ENCODE measurements at regions not wholly inside any gene's neighbourhood (a gene's known extent, or its start where the extent isn't known, plus 50 kb on each side); places are given as distances from the start of the nearest gene placed in this dataset.

DNA sequence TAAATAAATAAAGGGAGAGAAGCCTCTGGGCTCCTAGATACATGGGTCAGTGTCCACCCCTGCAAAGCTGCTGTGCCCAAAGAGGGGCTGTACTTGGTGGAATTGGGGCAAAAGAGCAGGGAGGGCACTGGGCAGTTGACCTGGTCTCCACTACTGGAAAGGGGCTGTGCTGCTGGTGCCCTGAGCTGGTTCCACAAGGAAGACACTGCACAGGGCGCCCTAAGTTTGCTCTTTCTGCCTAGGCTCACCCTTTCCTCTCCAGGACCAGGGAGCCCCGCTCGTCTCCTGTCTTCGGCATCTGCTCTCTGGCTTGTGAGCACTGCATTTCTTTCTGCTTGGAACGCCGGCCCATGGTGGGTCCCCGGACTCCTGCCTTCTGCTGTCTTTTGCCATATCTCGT is 161.9 kb downstream of the SEC14L1 start:
- no peak overlapping the region for H3K4me3 ChIP-seq (ENCODE audit: low read depth, low read length)
- ATAC-seq (ENCODE audit: low read depth in 2 of 2) = no peak
- no peak overlapping the region for H3K27ac Mint-ChIP-seq
- H3K9me3 ChIP-seq (ENCODE audit: control insufficient read depth in 2 of 2, low read length in 2 of 2) = no peaks in the 10 kb centered on the region
- H3K36me3 ChIP-seq (ENCODE audit: control insufficient read depth, insufficient read depth, low read length) = no peaks in the 10 kb centered on the region
- H3K9me3 Mint-ChIP-seq = no peaks in the 10 kb centered on the region
- no peak overlapping the region for H3K4me3 Mint-ChIP-seq
- H3K27me3 ChIP-seq (ENCODE audit: control insufficient read depth, insufficient read depth, low read length) = no peaks in the 10 kb centered on the region
- H3K36me3 Mint-ChIP-seq = no peaks in the 10 kb centered on the region
- no peaks in the 10 kb centered on the region for H3K27me3 Mint-ChIP-seq
- H3K4me1 Mint-ChIP-seq = no peaks in the 10 kb centered on the region
- no peak overlapping the region for H3K27ac ChIP-seq (ENCODE audit: insufficient read depth, low read length, poor library complexity, severe bottlenecking)
- no peak for DNase-seq
- no peaks in the 10 kb centered on the region for H3K4me1 ChIP-seq (ENCODE audit: control insufficient read depth, insufficient read depth, low read length, poor library complexity, severe bottlenecking)

DNA sequence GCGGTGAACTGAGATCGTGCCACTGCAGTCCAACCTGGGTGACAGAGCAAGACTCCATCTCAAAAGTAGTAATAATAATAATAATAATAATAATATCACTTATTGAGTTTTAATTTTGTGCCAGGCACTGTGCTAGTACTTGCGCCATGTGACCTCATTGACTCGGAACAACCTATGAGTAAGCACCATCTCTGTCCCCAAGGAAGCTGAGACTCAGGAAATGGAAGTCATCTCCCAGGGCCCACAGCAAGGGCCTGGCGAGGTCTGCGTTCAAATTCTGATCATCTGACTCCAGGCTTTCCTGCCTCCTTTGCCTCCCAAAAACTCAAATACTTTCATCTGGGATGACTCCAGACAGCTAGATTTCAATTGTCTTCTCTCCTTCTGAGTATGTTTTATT is 162.9 kb downstream of the SEC14L1 start:
- Mint-ChIP-seq H3K27ac (no peak overlapping the region), H3K4me1 (no peaks in the 10 kb centered on the region), H3K27me3 (no peaks in the 10 kb centered on the region), H3K36me3 (no peaks in the 10 kb centered on the region), H3K4me3 (no peak overlapping the region), H3K9me3 (no peaks in the 10 kb centered on the region)
- H3K27me3 ChIP-seq (ENCODE audit: control insufficient read depth, insufficient read depth, low read length) = no peaks in the 10 kb centered on the region
- ATAC-seq (ENCODE audit: low read depth in 2 of 2) = no peak
- H3K4me1 ChIP-seq (ENCODE audit: control insufficient read depth, insufficient read depth, low read length, poor library complexity, severe bottlenecking) = no peaks in the 10 kb centered on the region
- H3K9me3 ChIP-seq (ENCODE audit: control insufficient read depth in 2 of 2, low read length in 2 of 2) = no peaks in the 10 kb centered on the region
- DNase-seq = no peak
- no peak overlapping the region for H3K4me3 ChIP-seq (ENCODE audit: low read depth, low read length)
- no peak overlapping the region for H3K27ac ChIP-seq (ENCODE audit: insufficient read depth, low read length, poor library complexity, severe bottlenecking)
- no peaks in the 10 kb centered on the region for H3K36me3 ChIP-seq (ENCODE audit: control insufficient read depth, insufficient read depth, low read length)

- Mint-ChIP-seq H3K27me3 (no peaks in the 10 kb centered on the region), H3K4me3 (no peak overlapping the region)
Measured at GRCh38 chr17:77304051-77304745, 163.4 kb downstream of the SEC14L1 start.

GRCh38 chr17:77304746-77305473 is 164.1 kb downstream of the SEC14L1 start:
- Mint-ChIP-seq H3K9me3 (no peaks in the 10 kb centered on the region), H3K27me3 (no peaks in the 10 kb centered on the region), H3K4me3 (no peak overlapping the region), H3K4me1 (no peaks in the 10 kb centered on the region), H3K36me3 (no peaks in the 10 kb centered on the region), H3K27ac (no peak overlapping the region)
- Histone ChIP-seq H3K4me1 (ENCODE audit: control insufficient read depth, insufficient read depth, low read length, poor library complexity, severe bottlenecking) (no peaks in the 10 kb centered on the region), H3K27me3 (ENCODE audit: control insufficient read depth, insufficient read depth, low read length) (no peaks in the 10 kb centered on the region), H3K36me3 (ENCODE audit: control insufficient read depth, insufficient read depth, low read length) (no peaks in the 10 kb centered on the region), H3K4me3 (ENCODE audit: low read depth, low read length) (no peak overlapping the region), H3K9me3 (ENCODE audit: control insufficient read depth in 2 of 2, low read length in 2 of 2) (no peaks in the 10 kb centered on the region), H3K27ac (ENCODE audit: insufficient read depth, low read length, poor library complexity, severe bottlenecking) (no peak overlapping the region)
- DNase-seq = no peak
- no peak for ATAC-seq (ENCODE audit: low read depth in 2 of 2)

More at GRCh38 chr17:77304051-77304745, 163.4 kb downstream of the SEC14L1 start:
- Mint-ChIP-seq H3K36me3 (no peaks in the 10 kb centered on the region), H3K9me3 (no peaks in the 10 kb centered on the region), H3K4me1 (no peaks in the 10 kb centered on the region), H3K27ac (no peak overlapping the region)
- Histone ChIP-seq H3K4me3 (ENCODE audit: low read depth, low read length) (no peak overlapping the region), H3K36me3 (ENCODE audit: control insufficient read depth, insufficient read depth, low read length) (no peaks in the 10 kb centered on the region), H3K4me1 (ENCODE audit: control insufficient read depth, insufficient read depth, low read length, poor library complexity, severe bottlenecking) (no peaks in the 10 kb centered on the region), H3K27me3 (ENCODE audit: control insufficient read depth, insufficient read depth, low read length) (no peaks in the 10 kb centered on the region), H3K27ac (ENCODE audit: insufficient read depth, low read length, poor library complexity, severe bottlenecking) (no peak overlapping the region), H3K9me3 (ENCODE audit: control insufficient read depth in 2 of 2, low read length in 2 of 2) (no peaks in the 10 kb centered on the region)
- no peak for ATAC-seq (ENCODE audit: low read depth in 2 of 2)
- no peak for DNase-seq

DNA sequence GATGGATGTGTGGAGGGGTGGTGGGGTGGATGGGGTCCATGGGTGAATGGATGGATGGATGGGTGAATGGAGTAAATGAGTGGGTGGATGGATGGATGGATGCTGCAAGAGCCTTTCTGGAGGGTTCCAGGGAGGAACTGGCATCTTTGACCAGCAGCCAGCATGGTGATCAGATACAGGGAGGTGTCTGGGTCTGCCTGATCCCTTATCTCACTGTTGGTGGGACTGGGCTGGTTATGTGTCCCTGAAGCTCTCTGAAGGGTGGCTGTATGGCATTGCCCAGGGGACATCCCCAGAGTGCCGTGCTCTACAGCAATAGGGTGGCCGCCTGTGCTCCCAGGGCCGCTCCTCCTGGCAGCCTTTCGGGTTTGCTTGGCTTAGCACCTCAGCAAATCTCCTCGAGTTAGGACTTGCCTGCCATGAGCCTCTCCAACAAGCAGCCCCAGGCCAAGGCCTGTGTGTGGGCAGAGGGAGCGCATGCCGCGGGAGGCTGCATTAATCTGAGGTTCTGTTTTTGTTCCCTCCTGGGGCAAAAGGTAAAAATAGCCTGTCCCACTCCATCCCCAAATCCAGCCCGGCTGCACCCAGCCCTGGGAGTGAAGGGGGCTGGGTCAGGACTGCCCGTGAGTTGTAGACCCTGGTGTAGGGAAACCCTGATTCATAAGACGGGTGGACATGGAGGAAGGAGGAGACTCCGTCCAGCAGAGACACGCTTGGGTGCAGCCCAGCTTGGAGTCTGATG is 165.4 kb downstream of the SEC14L1 start:
- DNase-seq (no peak), ATAC-seq (ENCODE audit: low read depth in 2 of 2) (no peak)
- H3K36me3 Mint-ChIP-seq = no peaks in the 10 kb centered on the region
- H3K9me3 ChIP-seq (ENCODE audit: control insufficient read depth in 2 of 2, low read length in 2 of 2) = no peaks in the 10 kb centered on the region
- no peaks in the 10 kb centered on the region for H3K36me3 ChIP-seq (ENCODE audit: control insufficient read depth, insufficient read depth, low read length)
- no peaks in the 10 kb centered on the region for H3K27me3 Mint-ChIP-seq
- H3K4me3 Mint-ChIP-seq = no peak overlapping the region
- no peaks in the 10 kb centered on the region for H3K9me3 Mint-ChIP-seq
- no peak overlapping the region for H3K4me3 ChIP-seq (ENCODE audit: low read depth, low read length)
- no peaks in the 10 kb centered on the region for H3K27me3 ChIP-seq (ENCODE audit: control insufficient read depth, insufficient read depth, low read length)
- no peaks in the 10 kb centered on the region for H3K4me1 ChIP-seq (ENCODE audit: control insufficient read depth, insufficient read depth, low read length, poor library complexity, severe bottlenecking)
- H3K27ac Mint-ChIP-seq = no peak overlapping the region
- H3K27ac ChIP-seq (ENCODE audit: insufficient read depth, low read length, poor library complexity, severe bottlenecking) = no peak overlapping the region
- no peaks in the 10 kb centered on the region for H3K4me1 Mint-ChIP-seq

- Mint-ChIP-seq H3K36me3 (no peaks in the 10 kb centered on the region), H3K27ac (no peak overlapping the region), H3K9me3 (no peaks in the 10 kb centered on the region), H3K4me1 (peaks cover 0 to under 1% (median 0%) of the 10 kb centered on the region in 4 donors), H3K27me3 (no peaks in the 10 kb centered on the region), H3K4me3 (no peak overlapping the region)
- no peak overlapping the region for H3K27ac ChIP-seq (ENCODE audit: insufficient read depth, low read length, poor library complexity, severe bottlenecking)
- no peaks in the 10 kb centered on the region for H3K9me3 ChIP-seq (ENCODE audit: control insufficient read depth in 2 of 2, low read length in 2 of 2)
- DNase-seq (no peak), ATAC-seq (ENCODE audit: low read depth in 2 of 2) (no peak)
- no peaks in the 10 kb centered on the region for H3K27me3 ChIP-seq (ENCODE audit: control insufficient read depth, insufficient read depth, low read length)
- no peak overlapping the region for H3K4me3 ChIP-seq (ENCODE audit: low read depth, low read length)
- H3K36me3 ChIP-seq (ENCODE audit: control insufficient read depth, insufficient read depth, low read length) = no peaks in the 10 kb centered on the region
- H3K4me1 ChIP-seq (ENCODE audit: control insufficient read depth, insufficient read depth, low read length, poor library complexity, severe bottlenecking) = no peaks in the 10 kb centered on the region
Measured at GRCh38 chr17:77306790-77307478, 166.2 kb downstream of the SEC14L1 start.

DNA sequence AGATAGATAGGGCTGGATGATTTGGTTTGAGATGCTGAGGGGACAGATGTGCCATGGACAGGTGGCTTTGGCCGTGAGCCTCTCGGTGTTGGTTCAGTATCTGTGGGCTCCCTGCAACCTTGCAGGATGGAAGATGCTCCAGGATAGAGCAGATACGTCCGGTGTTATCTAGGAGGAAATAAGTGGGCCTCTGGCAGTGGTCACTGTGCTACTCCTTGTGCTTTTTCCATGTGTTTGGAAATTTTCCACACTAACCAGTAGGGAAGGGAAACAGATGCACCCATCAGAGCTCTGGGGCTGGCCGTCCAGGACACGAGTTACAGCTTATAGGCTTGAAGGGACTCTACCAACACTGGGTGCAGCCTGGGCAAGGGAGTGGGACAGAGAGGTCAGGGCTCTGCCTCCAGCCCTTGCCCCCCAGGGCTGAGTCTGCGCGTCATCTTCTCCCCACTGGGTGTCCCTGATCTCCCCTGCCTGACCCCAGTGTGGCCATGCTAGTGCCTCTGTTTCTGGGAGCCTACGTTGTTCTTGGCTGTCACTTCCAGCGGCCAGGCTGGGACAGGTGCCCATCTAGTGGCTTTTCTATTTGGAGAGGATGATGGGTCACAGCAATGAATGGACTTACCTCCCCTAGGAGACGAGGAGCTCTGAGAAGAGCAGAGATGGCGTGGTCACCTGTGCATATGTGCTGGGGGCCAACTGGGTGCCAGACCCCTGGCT is 166.9 kb downstream of the SEC14L1 start:
- Mint-ChIP-seq H3K27ac (no peak overlapping the region), H3K4me1 (peaks cover 0 to 2% (median 0%) of the 10 kb centered on the region in 4 donors)

More for the DNA sequence above, 166.9 kb downstream of the SEC14L1 start:
- no peaks in the 10 kb centered on the region for H3K9me3 ChIP-seq (ENCODE audit: control insufficient read depth in 2 of 2, low read length in 2 of 2)
- no peak overlapping the region for H3K4me3 Mint-ChIP-seq
- DNase-seq = no peak
- no peaks in the 10 kb centered on the region for H3K27me3 ChIP-seq (ENCODE audit: control insufficient read depth, insufficient read depth, low read length)
- H3K36me3 Mint-ChIP-seq = no peaks in the 10 kb centered on the region
- ATAC-seq (ENCODE audit: low read depth in 2 of 2) = no peak
- H3K27me3 Mint-ChIP-seq = peaks cover 3% of the 10 kb centered on the region
- no peaks in the 10 kb centered on the region for H3K4me1 ChIP-seq (ENCODE audit: control insufficient read depth, insufficient read depth, low read length, poor library complexity, severe bottlenecking)
- H3K27ac ChIP-seq (ENCODE audit: insufficient read depth, low read length, poor library complexity, severe bottlenecking) = no peak overlapping the region
- no peaks in the 10 kb centered on the region for H3K36me3 ChIP-seq (ENCODE audit: control insufficient read depth, insufficient read depth, low read length)
- H3K4me3 ChIP-seq (ENCODE audit: low read depth, low read length) = no peak overlapping the region
- H3K9me3 Mint-ChIP-seq = no peaks in the 10 kb centered on the region
